Activated T-helper 1 cell treated with anti-CD3 and anti-CD28 coated beads, Interleukin-12 subunit alpha, Interleukin-12 subunit beta, Interleukin-2, Interleukin-4 antibody, amounts not matched to agents 30 ng/mL and 10 ng/mL and 1 ng/mL, durations not matched to agents 14 hours and 24 hours and 36 hours (primary cell): ENCODE measurements at regions not wholly inside any gene's neighbourhood (a gene's known extent, or its start where the extent isn't known, plus 50 kb on each side); places are given as distances from the start of the nearest gene placed in this dataset.
"Not testable (repeated sequence)": the region's sequence is repeated elsewhere in the genome, so short reads cannot be mapped to it uniquely, and the experiment has no call there.

Experiments
- DNase-seq: peaks from one replicate; pipeline ENCODE4 v3.0.0; 2021; ENCODE audit warnings: low spot score
- H3K27ac Mint-ChIP-seq: one replicate; pipeline ENCODE4 v1.8.0; 2021; ENCODE audit warnings: mild to moderate bottlenecking, mixed read lengths
- H3K27me3 Mint-ChIP-seq: one replicate; pipeline ENCODE4 v1.8.0; 2022; ENCODE audit warnings: mild to moderate bottlenecking, moderate library complexity, mixed read lengths; ENCODE audit not compliant: insufficient read depth
- H3K36me3 Mint-ChIP-seq: one replicate; pipeline ENCODE4 v1.8.0; 2021; ENCODE audit warnings: low read depth, mixed read lengths
- H3K4me1 Mint-ChIP-seq: one replicate; pipeline ENCODE4 v1.8.0; 2021; ENCODE audit warnings: low read depth, mixed read lengths
- H3K4me3 Mint-ChIP-seq: one replicate; pipeline ENCODE4 v1.8.0; 2021; ENCODE audit warnings: mild to moderate bottlenecking, moderate library complexity, mixed read lengths
- H3K9me3 Mint-ChIP-seq: one replicate; pipeline ENCODE4 v1.8.0; 2021; ENCODE audit warnings: mixed read lengths
- intact Hi-C: fragments of 100-400 bp; cut with micrococcal nuclease; formaldehyde crosslinking; loops from one replicate; pipeline ENCODE4 v1.15.1; 2024

- H3K9me3 Mint-ChIP-seq = no peaks in the 10 kb centered on the region
- no peak overlapping the region for H3K4me3 Mint-ChIP-seq
- no peak overlapping the region for H3K27ac Mint-ChIP-seq
- intact Hi-C loops = no loop called here
- H3K36me3 Mint-ChIP-seq = no peaks in the 10 kb centered on the region
- DNase-seq = no peak
- no peaks in the 10 kb centered on the region for H3K27me3 Mint-ChIP-seq
- H3K4me1 Mint-ChIP-seq = no peaks in the 10 kb centered on the region
Observed at GRCh38 chrX:18102006-18102405, 118.7 kb downstream of the BEND2 start.

GRCh38 chrX:18101087-18101486, 119.6 kb downstream of the BEND2 start:
- Mint-ChIP-seq H3K27me3 (no peaks in the 10 kb centered on the region), H3K4me3 (no peak overlapping the region), H3K9me3 (no peaks in the 10 kb centered on the region), H3K36me3 (no peaks in the 10 kb centered on the region), H3K27ac (no peak overlapping the region), H3K4me1 (no peaks in the 10 kb centered on the region)
- intact Hi-C loops = no loop called here
- no peak for DNase-seq

- Mint-ChIP-seq H3K4me3 (no peak overlapping the region), H3K36me3 (no peaks in the 10 kb centered on the region), H3K27me3 (no peaks in the 10 kb centered on the region), H3K9me3 (no peaks in the 10 kb centered on the region), H3K4me1 (no peaks in the 10 kb centered on the region), H3K27ac (no peak overlapping the region)
- DNase-seq = no peak
- intact Hi-C loops = no loop called here
Observed at GRCh38 chrX:18099745-18100144, 120.9 kb downstream of the BEND2 start.

- Mint-ChIP-seq H3K9me3 (no peaks in the 10 kb centered on the region), H3K36me3 (no peaks in the 10 kb centered on the region), H3K4me1 (no peaks in the 10 kb centered on the region), H3K27ac (no peak overlapping the region), H3K27me3 (no peaks in the 10 kb centered on the region), H3K4me3 (no peak overlapping the region)
- intact Hi-C loops = no loop called here
- DNase-seq = no peak
Observed at GRCh38 chrX:18098763-18099162, 121.9 kb downstream of the BEND2 start.

GRCh38 chrX:18076434-18076833, 144.3 kb downstream of the BEND2 start:
- Mint-ChIP-seq H3K4me3 (no peak overlapping the region), H3K27me3 (no peaks in the 10 kb centered on the region), H3K36me3 (no peaks in the 10 kb centered on the region), H3K9me3 (no peaks in the 10 kb centered on the region), H3K4me1 (no peaks in the 10 kb centered on the region), H3K27ac (no peak overlapping the region)
- DNase-seq = no peak
- intact Hi-C loops = no loop called here

GRCh38 chrX:18075603-18076002, 145.1 kb downstream of the BEND2 start:
- H3K27ac Mint-ChIP-seq = no peak overlapping the region
- H3K27me3 Mint-ChIP-seq = no peaks in the 10 kb centered on the region

GRCh38 chrX:18068045-18068444, 152.6 kb downstream of the BEND2 start:
- H3K4me1 Mint-ChIP-seq, H3K9me3 Mint-ChIP-seq, H3K27ac Mint-ChIP-seq, H3K4me3 Mint-ChIP-seq, DNase-seq, intact Hi-C loops, H3K36me3 Mint-ChIP-seq, H3K27me3 Mint-ChIP-seq: not testable (repeated sequence)

More at GRCh38 chrX:18075603-18076002, 145.1 kb downstream of the BEND2 start:
- DNase-seq = no peak
- Mint-ChIP-seq H3K36me3 (no peaks in the 10 kb centered on the region), H3K4me3 (no peak overlapping the region), H3K9me3 (no peaks in the 10 kb centered on the region), H3K4me1 (no peaks in the 10 kb centered on the region)
- intact Hi-C loops = no loop called here

GRCh38 chrX:18065956-18066355, 154.7 kb downstream of the BEND2 start:
- no peaks in the 10 kb centered on the region for H3K27me3 Mint-ChIP-seq
- DNase-seq = no peak
- no peak overlapping the region for H3K27ac Mint-ChIP-seq
- no peaks in the 10 kb centered on the region for H3K9me3 Mint-ChIP-seq
- no peaks in the 10 kb centered on the region for H3K4me1 Mint-ChIP-seq
- intact Hi-C loops = no loop called here
- no peaks in the 10 kb centered on the region for H3K36me3 Mint-ChIP-seq
- H3K4me3 Mint-ChIP-seq = no peak overlapping the region

GRCh38 chrX:18051690-18052089, 169.0 kb downstream of the BEND2 start:
- DNase-seq = no peak
- intact Hi-C loops = no loop called here
- Mint-ChIP-seq H3K27me3 (peaks cover 2% of the 10 kb centered on the region), H3K9me3 (no peaks in the 10 kb centered on the region), H3K36me3 (no peaks in the 10 kb centered on the region), H3K27ac (no peak overlapping the region), H3K4me1 (no peaks in the 10 kb centered on the region), H3K4me3 (no peak overlapping the region)

- Mint-ChIP-seq H3K27me3 (peaks cover 2% of the 10 kb centered on the region), H3K4me3 (no peak overlapping the region), H3K9me3 (no peaks in the 10 kb centered on the region), H3K4me1 (no peaks in the 10 kb centered on the region), H3K27ac (no peak overlapping the region), H3K36me3 (no peaks in the 10 kb centered on the region)
- intact Hi-C loops = no loop called here
- DNase-seq = no peak
Observed at GRCh38 chrX:18047491-18047890, 173.2 kb downstream of the BEND2 start.

- no peaks in the 10 kb centered on the region for H3K36me3 Mint-ChIP-seq
- H3K9me3 Mint-ChIP-seq = no peaks in the 10 kb centered on the region
- no peaks in the 10 kb centered on the region for H3K4me1 Mint-ChIP-seq
- intact Hi-C loops = no loop called here
- H3K27ac Mint-ChIP-seq = no peak overlapping the region
- no peaks in the 10 kb centered on the region for H3K27me3 Mint-ChIP-seq
- no peak overlapping the region for H3K4me3 Mint-ChIP-seq
- DNase-seq = no peak
Observed at GRCh38 chrX:18045436-18045835, 175.2 kb downstream of the BEND2 start.

- Mint-ChIP-seq H3K4me1 (no peaks in the 10 kb centered on the region), H3K4me3 (no peak overlapping the region), H3K27ac (no peak overlapping the region), H3K9me3 (no peaks in the 10 kb centered on the region), H3K27me3 (no peaks in the 10 kb centered on the region), H3K36me3 (no peaks in the 10 kb centered on the region)
- intact Hi-C loops = no loop called here
- DNase-seq = no peak
Observed at GRCh38 chrX:18042776-18043175, 177.9 kb downstream of the BEND2 start.

GRCh38 chrX:18041656-18042055, 179.0 kb downstream of the BEND2 start:
- no peak overlapping the region for H3K27ac Mint-ChIP-seq
- intact Hi-C loops = no loop called here
- H3K4me3 Mint-ChIP-seq = no peak overlapping the region
- no peaks in the 10 kb centered on the region for H3K4me1 Mint-ChIP-seq
- DNase-seq = no peak
- H3K9me3 Mint-ChIP-seq = no peaks in the 10 kb centered on the region
- H3K36me3 Mint-ChIP-seq = no peaks in the 10 kb centered on the region
- no peaks in the 10 kb centered on the region for H3K27me3 Mint-ChIP-seq

- intact Hi-C loops = no loop called here
- Mint-ChIP-seq H3K4me1 (no peaks in the 10 kb centered on the region), H3K9me3 (no peaks in the 10 kb centered on the region), H3K27me3 (peaks cover 2% of the 10 kb centered on the region), H3K4me3 (no peak overlapping the region), H3K36me3 (no peaks in the 10 kb centered on the region), H3K27ac (no peak overlapping the region)
- no peak for DNase-seq
Observed at GRCh38 chrX:18039023-18039422, 177.9 kb upstream of the RAI2 start.
